ENCODE measurements at regions not wholly inside any gene's neighbourhood (a gene's known extent, or its start where the extent isn't known, plus 50 kb on each side); places are given as distances from the start of the nearest gene placed in this dataset.

DNA sequence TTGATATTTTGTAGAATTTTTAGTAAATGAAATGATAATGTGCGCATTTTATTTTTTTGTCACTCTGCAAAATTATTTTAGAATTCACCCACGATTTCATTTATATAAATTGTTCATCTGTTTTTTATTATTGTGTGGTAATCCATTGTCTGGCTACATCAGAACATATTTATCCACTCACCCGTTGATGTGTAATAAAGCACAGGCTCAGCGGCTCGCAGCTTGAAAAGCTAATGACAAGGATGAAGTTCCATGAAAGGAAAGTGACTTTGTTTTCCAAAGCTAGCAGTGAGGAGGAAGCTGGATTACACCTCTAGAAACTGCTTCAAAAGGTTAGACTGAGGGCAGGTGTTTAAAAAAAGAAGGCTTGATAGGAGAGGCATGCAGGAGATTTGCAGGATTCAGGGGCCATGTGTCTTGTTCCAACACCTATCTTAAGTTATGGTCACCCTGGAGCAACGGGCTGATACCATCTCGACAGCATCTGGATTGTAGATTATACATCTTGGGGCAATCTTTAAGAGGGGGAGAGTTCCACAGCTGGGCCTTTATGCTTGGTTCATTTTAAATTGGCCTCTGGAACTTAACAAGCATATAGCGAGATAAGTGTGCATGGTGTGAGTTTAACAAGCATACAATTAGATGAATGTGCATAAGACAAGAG lies 194.1 kb downstream of the TMTC3 start:
- TF ChIP-seq CTCF (IDR thresholded peaks at IDR 0.05; ENCODE audit: low read depth, low read length) (no peak), MAX (IDR thresholded peaks at IDR 0.05; ENCODE audit: low read depth, low read length) (no peak), MYC (IDR thresholded peaks at IDR 0.05; ENCODE audit: low read depth, low read length) (no peak), POLR2A (IDR thresholded peaks at IDR 0.05; ENCODE audit: extremely low read depth, insufficient read length) (no peak)
- H3K4me3 ChIP-seq (ENCODE audit: low read depth, low read length), result no peak overlapping the region
- no peak for DNase-seq (ENCODE audit: low read depth)

GRCh38 chr12:88338486-88338885 lies 196.4 kb downstream of the TMTC3 start:
- no peak overlapping the region for H3K4me3 ChIP-seq (ENCODE audit: low read depth, low read length)
- no peak for TF ChIP-seq CTCF (IDR thresholded peaks at IDR 0.05; ENCODE audit: low read depth, low read length)
- TF ChIP-seq MYC (IDR thresholded peaks at IDR 0.05; ENCODE audit: low read depth, low read length), result no peak
- no peak for TF ChIP-seq MAX (IDR thresholded peaks at IDR 0.05; ENCODE audit: low read depth, low read length)
- no peak for TF ChIP-seq POLR2A (IDR thresholded peaks at IDR 0.05; ENCODE audit: extremely low read depth, insufficient read length)
- no peak for DNase-seq (ENCODE audit: low read depth)

- TF ChIP-seq POLR2A (IDR thresholded peaks at IDR 0.05; ENCODE audit: extremely low read depth, insufficient read length), result no peak
- TF ChIP-seq MYC (IDR thresholded peaks at IDR 0.05; ENCODE audit: low read depth, low read length), result no peak
- TF ChIP-seq CTCF (IDR thresholded peaks at IDR 0.05; ENCODE audit: low read depth, low read length), result no peak
- no peak for TF ChIP-seq MAX (IDR thresholded peaks at IDR 0.05; ENCODE audit: low read depth, low read length)
- H3K4me3 ChIP-seq (ENCODE audit: low read depth, low read length), result no peak overlapping the region
- DNase-seq (ENCODE audit: low read depth), result no peak
These were observed 197.3 kb downstream of the TMTC3 start for GRCh38 chr12:88339254-88339949.

DNA sequence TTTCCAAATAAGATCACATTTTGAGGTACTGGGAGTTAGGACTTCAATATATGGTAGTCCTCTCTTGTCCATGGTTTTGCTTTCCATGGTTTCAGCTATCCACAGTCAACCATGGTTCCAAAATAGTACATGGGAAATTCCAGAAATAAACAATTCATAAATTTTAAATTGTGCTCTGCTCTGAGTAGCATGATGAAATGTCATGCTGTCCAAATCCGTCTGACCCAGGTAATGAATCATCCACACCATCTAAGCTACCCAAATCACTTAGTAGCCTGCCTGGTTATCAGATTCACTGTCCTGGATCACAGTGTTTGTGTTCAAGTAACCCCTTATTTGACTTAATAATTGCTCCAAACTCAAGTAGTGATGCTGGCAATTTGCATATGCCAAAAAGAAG lies 197.9 kb downstream of the TMTC3 start:
- DNase-seq (ENCODE audit: low read depth), result no peak
- no peak overlapping the region for H3K4me3 ChIP-seq (ENCODE audit: low read depth, low read length)
- no peak for TF ChIP-seq POLR2A (IDR thresholded peaks at IDR 0.05; ENCODE audit: extremely low read depth, insufficient read length)

DNA sequence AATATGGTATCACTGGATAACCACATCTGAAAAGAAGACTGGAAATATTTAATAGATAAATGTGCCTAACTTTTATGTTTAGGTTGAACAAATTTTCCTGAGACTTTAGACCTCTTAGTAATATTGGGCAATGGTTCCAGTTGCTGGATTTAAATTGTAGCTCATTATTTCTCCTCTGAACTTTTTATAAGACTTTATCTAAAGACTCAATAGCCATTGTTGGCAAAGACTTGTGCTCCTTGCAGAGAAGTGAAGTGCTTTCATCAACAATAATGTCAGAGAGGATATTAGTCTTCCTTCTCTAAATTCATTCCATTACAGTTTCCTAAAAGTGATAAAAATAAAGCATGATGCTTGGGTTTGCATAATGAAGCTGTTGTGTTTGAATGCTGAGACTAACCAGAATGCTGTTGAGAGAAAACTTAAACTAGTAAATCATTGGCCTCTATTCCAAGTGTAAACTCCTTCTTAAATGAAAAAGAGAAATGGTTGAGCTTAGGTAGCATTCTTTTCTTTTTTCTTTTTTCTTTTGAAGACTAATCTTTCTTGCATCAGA lies 200.2 kb downstream of the TMTC3 start:
- no peak for DNase-seq (ENCODE audit: low read depth)
- H3K4me3 ChIP-seq (ENCODE audit: low read depth, low read length), result no peak overlapping the region
- TF ChIP-seq MAX (IDR thresholded peaks at IDR 0.05; ENCODE audit: low read depth, low read length) (no peak), POLR2A (IDR thresholded peaks at IDR 0.05; ENCODE audit: extremely low read depth, insufficient read length) (no peak), CTCF (IDR thresholded peaks at IDR 0.05; ENCODE audit: low read depth, low read length) (no peak), MYC (IDR thresholded peaks at IDR 0.05; ENCODE audit: low read depth, low read length) (no peak)

DNA sequence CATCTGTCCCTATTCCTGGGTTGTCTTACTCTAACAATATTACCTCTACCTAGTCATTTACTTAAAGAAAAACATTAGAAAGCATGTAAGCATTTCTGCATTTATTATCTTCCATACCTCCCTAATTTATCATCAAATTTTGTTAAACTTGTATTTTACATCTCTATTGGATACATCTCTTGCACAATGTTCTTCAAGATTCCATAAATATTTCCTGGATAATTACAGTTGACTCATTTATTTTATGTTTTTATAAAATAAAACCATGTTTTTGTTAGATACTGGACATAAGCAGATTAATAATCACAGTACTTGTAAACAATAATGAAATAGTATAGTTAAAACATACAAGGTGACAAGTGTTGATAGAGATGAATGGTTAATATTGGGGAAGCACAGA lies 209.0 kb downstream of the TMTC3 start:
- no peak for DNase-seq (ENCODE audit: low read depth)
- TF ChIP-seq POLR2A (IDR thresholded peaks at IDR 0.05; ENCODE audit: extremely low read depth, insufficient read length) (no peak), CTCF (IDR thresholded peaks at IDR 0.05; ENCODE audit: low read depth, low read length) (no peak), MAX (IDR thresholded peaks at IDR 0.05; ENCODE audit: low read depth, low read length) (no peak), MYC (IDR thresholded peaks at IDR 0.05; ENCODE audit: low read depth, low read length) (no peak)
- H3K4me3 ChIP-seq (ENCODE audit: low read depth, low read length), result no peak overlapping the region
